HG03025 (cell line): ENCODE measurements at regions not wholly inside any gene's neighbourhood (a gene's known extent, or its start where the extent isn't known, plus 50 kb on each side); places are given as distances from the start of the nearest gene placed in this dataset.

ENCODE experiments used
- ATAC-seq: cut with Tn5 transposase; IDR thresholded peaks from one replicate; pipeline ENCODE4 v1.9.1; 2021; ENCODE audit warnings: mild to moderate bottlenecking, moderate library complexity; ENCODE audit not compliant: unreplicated experiment, low FRiP score

GRCh38 chr10:6746782-6747181 lies 166.7 kb upstream of the PRKCQ start:
- no peak for ATAC-seq

DNA sequence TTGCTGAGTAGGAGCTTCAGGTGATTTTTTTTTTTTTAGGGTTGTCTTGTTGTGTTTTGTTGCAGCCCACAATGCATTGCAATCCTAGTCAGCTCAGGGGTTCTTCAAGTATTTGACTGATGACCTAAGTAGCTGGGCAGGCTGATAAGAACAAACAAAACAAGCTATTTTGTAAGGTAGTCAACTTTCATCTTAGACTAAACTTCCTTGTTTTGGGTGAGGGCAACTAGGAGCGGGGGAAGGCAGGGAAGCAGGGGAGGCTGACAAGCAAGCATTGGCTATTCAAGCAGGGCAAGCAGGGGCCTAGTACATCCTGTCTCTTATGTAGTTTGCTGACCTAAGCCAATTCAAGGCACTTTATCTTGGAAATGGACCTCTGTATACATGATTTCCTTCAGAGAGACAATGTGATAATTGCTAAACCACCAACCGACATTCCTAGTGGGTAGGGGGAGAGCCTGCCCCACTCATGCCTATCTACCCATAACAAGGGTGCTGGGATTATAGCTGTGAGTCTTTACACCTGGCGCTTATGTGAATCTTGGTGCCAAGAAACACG lies 163.3 kb upstream of the PRKCQ start:
- ATAC-seq, result no peak

GRCh38 chr10:6741541-6741941 lies 161.5 kb upstream of the PRKCQ start:
- ATAC-seq, result no peak

DNA sequence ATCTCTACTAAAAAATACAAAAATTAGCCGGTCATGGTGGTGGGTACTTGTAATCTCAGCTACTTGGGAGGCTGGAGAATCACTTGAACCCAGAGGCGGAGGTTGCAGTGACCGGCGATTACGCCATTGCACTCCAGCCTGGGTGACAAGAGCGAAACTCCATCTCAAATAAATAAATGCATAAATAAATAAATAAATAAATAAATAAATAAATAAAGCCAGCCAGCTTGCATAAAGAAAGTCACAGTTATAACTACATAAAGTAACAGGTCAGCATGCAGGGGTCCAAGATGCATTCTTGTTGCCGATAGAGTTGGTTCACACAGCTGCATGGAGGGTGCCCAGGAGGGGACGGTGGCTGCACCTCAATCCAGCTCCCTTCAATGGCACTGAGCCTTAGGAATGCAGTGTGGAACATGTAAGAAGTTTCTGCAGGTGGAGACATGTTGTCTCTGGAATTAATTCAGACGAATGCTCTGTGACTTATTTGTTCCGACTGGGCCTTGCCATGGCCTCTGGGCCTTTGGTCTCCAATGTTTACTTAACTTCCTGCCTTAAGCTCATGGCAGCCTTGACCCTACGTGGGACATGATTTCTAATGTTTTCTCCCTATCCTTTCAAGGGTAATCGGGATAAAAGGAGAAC lies 159.6 kb upstream of the PRKCQ start:
- ATAC-seq, result no peak

- no peak for ATAC-seq
Observed at GRCh38 chr10:6738112-6738768, 158.2 kb upstream of the PRKCQ start.

DNA sequence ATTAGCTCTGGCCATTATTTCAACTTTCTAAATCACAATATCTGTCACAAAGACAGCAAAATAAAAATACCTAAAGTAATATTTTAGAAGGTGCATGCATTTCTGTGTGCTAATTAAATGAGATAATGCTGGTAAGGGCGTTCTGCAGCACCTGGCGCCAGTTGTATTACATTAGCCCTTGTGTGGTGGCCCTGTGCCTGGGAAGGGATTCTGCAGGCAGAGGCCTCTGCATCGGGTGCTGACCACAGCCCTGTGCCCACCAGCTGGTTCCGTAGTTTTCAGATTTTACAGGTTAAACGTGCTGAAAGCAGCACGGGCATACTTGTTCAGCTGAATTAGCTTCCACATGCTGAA lies 157.7 kb upstream of the PRKCQ start:
- ATAC-seq, result no peak

DNA sequence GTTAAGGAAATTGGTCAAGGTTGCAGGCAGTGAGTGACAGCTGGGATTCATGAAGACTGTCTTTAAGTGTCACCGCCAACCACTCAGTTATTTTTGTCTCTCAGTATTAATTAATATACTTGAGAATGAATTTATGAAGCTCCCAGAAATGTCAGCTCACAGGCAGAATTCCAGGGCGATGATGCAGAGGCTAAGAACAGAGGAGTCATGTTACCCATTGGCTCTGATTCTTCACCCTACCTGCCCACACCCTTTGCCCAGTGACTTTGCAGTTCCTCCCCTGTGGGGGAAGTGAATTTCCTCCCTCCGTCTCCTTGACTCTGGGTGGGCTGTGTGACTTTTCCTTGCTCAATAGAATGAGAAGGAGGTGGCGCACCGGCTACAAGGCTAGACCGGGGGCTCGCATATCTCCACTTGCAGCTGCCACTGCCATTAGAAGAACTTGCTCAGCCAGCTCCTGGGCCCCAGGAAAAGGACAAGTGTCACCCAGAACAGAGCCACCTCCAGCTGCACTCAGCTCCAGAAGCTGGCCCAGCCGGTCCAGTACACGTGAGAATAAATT lies 157.1 kb upstream of the PRKCQ start:
- ATAC-seq, result no peak

DNA sequence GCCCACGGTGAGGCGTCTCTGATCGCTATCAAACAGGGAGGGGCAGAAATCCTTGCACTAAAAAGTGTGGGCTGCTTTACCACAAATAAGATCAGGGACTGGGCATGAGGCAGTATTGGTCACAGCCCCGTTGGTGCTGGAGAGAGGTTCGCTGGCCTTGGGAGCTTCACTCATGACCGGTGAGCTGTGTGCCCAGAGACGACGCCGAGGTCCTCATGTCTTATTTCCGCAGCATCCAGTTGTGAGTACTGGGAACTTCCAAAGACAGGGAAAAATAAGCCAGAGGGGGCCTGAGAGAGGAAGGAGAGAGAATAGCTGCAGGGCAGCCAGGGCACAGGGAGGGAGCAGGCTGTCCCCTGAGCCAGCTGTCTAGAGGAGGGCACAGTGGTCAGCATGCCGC lies 154.2 kb upstream of the PRKCQ start:
- no peak for ATAC-seq

GRCh38 chr10:6729861-6730344 lies 149.8 kb upstream of the PRKCQ start:
- ATAC-seq, result no peak

- ATAC-seq, result no peak
Observed at GRCh38 chr10:6729071-6729774, 149.1 kb upstream of the PRKCQ start.

DNA sequence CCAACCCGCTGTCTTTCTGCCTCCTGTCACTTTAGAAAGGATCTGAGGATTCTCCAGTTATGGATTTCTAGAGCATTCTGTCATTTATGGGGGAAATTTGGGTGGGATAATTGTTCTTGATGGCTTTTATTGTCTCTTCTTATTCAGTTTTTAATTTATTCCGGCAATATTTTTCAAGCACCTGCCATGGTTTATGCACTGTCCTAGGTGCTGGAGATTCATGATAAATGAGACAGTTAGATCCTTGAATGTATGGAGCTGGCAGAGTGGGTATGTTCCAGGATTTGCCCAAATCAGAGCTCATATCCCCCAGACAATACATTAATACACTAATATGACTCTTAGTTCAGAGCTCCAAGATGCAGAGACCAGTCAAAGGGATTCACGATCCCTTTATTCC lies 146.8 kb upstream of the PRKCQ start:
- ATAC-seq, result no peak

DNA sequence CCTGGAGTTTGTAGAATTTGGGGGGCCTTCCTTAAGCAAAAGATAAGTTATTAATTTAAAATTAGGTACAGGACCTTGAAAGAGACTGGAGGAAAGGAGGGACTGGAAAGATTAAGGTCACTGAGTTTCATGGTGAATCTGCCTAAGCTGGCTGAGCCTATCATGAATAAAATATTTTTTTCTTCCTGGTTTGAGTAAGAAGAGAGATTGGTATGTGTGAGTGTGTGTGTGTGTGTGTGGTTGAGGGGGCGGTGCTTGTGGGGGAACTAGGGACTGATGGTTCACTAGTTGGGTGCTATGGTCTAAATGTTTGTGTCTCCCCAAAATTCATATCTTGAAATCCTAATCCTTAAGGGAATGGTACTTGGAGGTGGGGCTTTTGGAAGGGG lies 142.5 kb upstream of the PRKCQ start:
- no peak for ATAC-seq

GRCh38 chr10:6721964-6722615 lies 142.0 kb upstream of the PRKCQ start:
- ATAC-seq, result no peak

- no peak for ATAC-seq
Observed at GRCh38 chr10:6721480-6721879, 141.4 kb upstream of the PRKCQ start.

DNA sequence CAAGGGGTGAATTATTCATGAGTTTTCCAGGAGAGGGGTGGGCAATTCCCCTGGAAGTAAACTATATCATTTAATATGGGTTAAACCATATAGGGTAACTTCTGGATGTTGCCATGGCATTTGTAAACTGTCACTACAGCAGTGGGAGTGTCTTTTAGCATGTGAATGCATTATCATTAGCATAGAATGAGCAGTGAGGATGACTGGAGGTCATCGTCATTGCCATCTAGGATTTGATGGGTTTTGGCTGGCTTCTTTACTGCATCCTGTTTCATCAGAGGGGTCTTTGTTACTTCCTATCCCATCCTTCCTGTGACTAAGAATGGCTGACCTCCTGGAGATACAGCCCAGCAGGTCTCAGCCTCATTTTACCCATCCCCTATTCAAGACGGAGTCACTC lies 139.5 kb upstream of the PRKCQ start:
- ATAC-seq, result no peak

DNA sequence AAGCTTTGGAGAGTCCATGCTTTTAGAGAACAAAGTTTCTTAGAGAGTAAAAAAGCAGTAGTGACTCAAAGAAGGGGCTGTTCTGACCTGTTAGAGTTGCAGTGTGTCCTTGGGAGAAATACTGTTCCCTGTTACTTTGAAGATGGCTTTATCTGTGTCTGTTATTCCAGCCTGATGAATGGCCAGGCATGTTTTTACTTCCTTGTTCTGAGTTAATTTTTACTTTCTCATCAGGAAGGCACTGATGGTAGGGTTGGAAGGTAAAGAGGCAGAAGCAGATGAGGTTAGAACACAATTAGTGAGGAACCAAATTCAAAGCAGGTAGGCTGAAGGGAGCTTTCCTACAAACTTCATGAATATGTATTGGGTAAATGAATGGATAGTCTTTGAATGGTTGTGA lies 138.5 kb upstream of the PRKCQ start:
- ATAC-seq, result no peak

DNA sequence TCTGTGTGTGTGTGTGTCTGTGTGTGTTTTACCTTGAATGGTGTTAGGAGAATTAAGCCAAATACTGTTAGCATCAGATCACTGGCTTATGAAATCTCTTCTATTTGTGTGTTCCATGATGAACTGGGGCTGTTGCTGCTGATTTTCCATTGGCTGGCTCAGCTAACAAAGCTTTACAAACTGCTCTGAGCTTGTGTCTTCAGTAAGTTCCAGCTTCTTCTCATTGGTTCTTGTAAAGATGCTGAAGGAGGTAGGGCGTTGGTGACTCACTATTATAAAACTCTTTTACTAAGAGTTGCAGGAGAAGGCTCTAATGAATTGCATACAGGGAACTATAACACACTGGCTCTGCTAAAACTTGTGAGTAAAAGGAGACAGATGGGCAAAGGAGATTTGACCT lies 136.4 kb upstream of the PRKCQ start:
- ATAC-seq, result no peak

DNA sequence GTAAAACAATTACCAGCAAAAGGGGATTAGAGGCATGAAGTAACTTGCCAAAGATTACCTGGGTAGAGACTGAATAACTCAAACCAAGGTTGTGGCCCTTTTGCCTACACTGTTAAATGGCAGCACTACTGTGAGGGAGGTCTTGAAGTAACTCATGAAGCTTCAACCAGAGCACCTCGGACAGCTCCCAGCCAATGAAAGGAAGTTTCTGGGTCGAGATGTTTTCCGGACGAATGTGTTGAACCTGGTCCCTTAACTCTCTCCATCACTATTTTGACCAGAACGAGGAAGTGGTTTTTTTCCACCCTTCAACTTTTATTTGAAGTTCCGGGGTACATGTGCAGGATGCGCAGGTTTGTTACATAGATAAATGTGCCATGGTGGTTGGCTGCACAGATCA lies 133.6 kb upstream of the PRKCQ start:
- ATAC-seq, result no peak

- no peak for ATAC-seq
Observed at GRCh38 chr10:6713120-6713519, 133.0 kb upstream of the PRKCQ start.

- ATAC-seq, result no peak
Observed at GRCh38 chr10:6711881-6712280, 131.8 kb upstream of the PRKCQ start.

GRCh38 chr10:6711408-6711841 lies 131.3 kb upstream of the PRKCQ start:
- ATAC-seq, result no peak
